GM21390 (cell line): ENCODE measurements at regions not wholly inside any gene's neighbourhood (a gene's known extent, or its start where the extent isn't known, plus 50 kb on each side); places are given as distances from the start of the nearest gene placed in this dataset.
"Not testable (repeated sequence)": the region's sequence is repeated elsewhere in the genome, so short reads cannot be mapped to it uniquely, and the experiment has no call there.

Experiments
- ATAC-seq: cut with Tn5 transposase; IDR thresholded peaks from one replicate; pipeline ENCODE4 v1.9.1; 2021; ENCODE audit not compliant: unreplicated experiment

GRCh38 chr5:166068547-166069335, 2222.7 kb upstream of the WWC1 start:
- no peak for ATAC-seq

- no peak for ATAC-seq
Measured at GRCh38 chr5:166073901-166074581, 2217.4 kb upstream of the WWC1 start.

GRCh38 chr5:166074582-166075481, 2216.6 kb upstream of the WWC1 start:
- no peak for ATAC-seq

- no peak for ATAC-seq
Measured at GRCh38 chr5:166083183-166083959, 2208.1 kb upstream of the WWC1 start.

GRCh38 chr5:166086568-166086967, 2204.9 kb upstream of the WWC1 start:
- ATAC-seq: no peak

- ATAC-seq: no peak
Measured at GRCh38 chr5:166088389-166089039, 2202.9 kb upstream of the WWC1 start.

GRCh38 chr5:166091931-166092330, 2199.5 kb upstream of the WWC1 start:
- no peak for ATAC-seq

- no peak for ATAC-seq
Measured at GRCh38 chr5:166093312-166093711, 2198.1 kb upstream of the WWC1 start.

GRCh38 chr5:166102947-166103346, 2188.5 kb upstream of the WWC1 start:
- no peak for ATAC-seq

GRCh38 chr5:166111021-166111420, 2180.4 kb upstream of the WWC1 start:
- no peak for ATAC-seq

- ATAC-seq: no peak
Measured at GRCh38 chr5:166117072-166118066, 2174.1 kb upstream of the WWC1 start.

GRCh38 chr5:166119506-166119905, 2171.9 kb upstream of the WWC1 start:
- no peak for ATAC-seq

- no peak for ATAC-seq
Measured at GRCh38 chr5:166123717-166124116, 2167.7 kb upstream of the WWC1 start.

- no peak for ATAC-seq
Measured at GRCh38 chr5:166127766-166128570, 2163.5 kb upstream of the WWC1 start.

- ATAC-seq: not testable (repeated sequence)
Measured at GRCh38 chr5:166145107-166145506, 2146.3 kb upstream of the WWC1 start.

GRCh38 chr5:166163996-166164610, 2127.3 kb upstream of the WWC1 start:
- ATAC-seq: no peak

GRCh38 chr5:166165596-166165995, 2125.8 kb upstream of the WWC1 start:
- ATAC-seq: no peak

GRCh38 chr5:166166071-166166470, 2125.4 kb upstream of the WWC1 start:
- no peak for ATAC-seq
